HG03108 (cell line): ENCODE measurements at regions not wholly inside any gene's neighbourhood (a gene's known extent, or its start where the extent isn't known, plus 50 kb on each side); places are given as distances from the start of the nearest gene placed in this dataset.
"Not testable (repeated sequence)": the region's sequence is repeated elsewhere in the genome, so short reads cannot be mapped to it uniquely, and the experiment has no call there.

ENCODE experiments used
- ATAC-seq: cut with Tn5 transposase; IDR thresholded peaks from one replicate; pipeline ENCODE4 v1.9.1; 2021; ENCODE audit warnings: moderate library complexity; ENCODE audit not compliant: unreplicated experiment

DNA sequence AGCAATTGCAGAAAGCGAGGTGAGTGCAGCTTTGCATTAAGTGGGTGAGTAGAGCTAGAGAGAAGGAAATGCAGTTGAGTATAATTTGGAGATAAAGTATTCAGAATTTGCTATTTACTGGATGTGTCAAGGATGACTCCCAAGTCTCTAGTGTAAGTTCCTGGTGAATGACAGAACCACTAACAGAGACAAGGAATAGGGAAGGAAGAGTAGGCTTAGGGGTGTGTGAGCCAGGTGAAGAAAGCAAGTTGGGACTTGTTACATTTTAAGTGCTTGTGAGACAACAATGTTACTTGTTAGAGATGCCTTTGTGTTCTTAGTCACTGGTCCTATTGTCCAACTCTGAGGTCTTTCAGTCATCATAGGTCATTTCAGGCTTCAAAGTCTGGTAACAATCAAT is 70.8 kb downstream of the TBC1D26 start:
- ATAC-seq: not testable (repeated sequence)

DNA sequence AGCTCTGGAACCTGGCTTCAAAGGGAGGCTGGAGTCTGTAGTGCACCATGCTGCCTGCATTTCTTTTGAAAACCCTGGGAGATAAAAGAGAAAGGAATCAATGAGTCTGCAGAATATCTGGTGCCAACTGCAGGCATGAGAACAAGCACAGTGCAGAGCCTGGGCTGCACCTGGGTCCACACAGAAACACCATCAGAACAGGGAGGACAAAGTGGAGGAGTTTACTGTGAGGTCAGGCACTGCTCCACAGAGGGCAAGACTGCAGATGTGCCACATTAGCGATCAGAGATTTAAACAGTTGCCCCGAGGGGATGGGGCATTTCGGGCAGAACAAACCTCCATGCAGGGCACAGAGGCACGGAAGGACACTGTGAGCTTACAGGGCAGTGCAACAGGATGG is 74.7 kb downstream of the TBC1D26 start:
- ATAC-seq: not testable (repeated sequence)

DNA sequence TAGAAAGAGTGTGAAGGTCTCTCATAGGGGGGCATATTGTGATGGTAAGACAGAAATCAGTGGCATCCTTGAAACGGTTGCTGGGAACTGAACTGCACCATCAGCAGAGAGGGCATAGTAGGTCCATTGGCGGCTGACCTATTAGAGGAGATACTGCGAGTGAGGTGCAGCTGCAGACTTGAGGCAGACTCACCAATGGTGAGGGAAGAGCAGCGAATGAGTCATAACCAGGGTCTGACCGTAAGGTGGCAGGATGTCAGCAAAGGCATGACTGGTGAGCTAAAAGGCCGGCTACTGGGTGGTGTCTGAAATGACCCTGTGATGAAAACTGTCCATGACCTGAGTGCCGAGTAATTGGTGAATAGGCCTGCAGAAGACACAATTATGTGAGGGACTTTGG is 81.3 kb downstream of the TBC1D26 start:
- ATAC-seq: not testable (repeated sequence)

DNA sequence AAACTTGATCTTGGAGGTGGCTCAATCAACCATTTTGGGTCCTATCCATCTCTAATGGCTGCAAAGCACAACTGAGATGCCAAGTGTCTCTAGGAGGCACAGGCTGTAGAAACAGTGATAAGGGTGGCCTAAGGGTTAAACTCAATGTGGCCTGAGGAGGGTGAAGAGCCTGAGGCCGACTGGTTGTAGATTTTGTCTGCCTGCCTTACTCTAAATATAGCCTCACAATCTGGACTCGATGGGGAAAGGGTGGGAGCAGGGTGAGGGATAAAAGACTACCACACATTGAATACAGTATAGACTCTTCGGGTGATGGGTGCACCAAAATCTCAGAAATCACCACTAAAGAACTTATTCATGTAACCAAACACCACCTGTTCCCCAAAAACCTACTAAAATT is 81.9 kb downstream of the TBC1D26 start:
- not testable (repeated sequence) for ATAC-seq

DNA sequence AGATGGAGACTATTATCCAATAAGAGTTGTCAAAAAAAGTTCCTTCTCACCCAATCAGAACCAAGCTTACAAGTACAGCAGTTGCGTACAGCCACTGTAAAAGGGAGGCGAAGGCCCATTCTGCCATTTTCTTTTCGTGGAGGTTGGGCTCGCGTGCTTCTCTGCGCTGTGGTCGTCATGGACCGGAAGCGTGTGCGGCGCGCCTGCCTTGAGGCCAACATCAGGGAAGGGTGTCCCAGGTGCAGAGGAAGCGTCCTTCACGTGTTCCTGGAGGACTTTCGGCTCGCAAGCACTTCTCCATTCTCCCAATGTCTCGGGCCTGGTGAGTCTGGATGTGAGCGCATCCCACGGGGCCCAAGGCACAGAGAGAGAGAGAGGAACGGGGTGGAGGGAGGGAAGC is 85.8 kb downstream of the TBC1D26 start:
- ATAC-seq: not testable (repeated sequence)

DNA sequence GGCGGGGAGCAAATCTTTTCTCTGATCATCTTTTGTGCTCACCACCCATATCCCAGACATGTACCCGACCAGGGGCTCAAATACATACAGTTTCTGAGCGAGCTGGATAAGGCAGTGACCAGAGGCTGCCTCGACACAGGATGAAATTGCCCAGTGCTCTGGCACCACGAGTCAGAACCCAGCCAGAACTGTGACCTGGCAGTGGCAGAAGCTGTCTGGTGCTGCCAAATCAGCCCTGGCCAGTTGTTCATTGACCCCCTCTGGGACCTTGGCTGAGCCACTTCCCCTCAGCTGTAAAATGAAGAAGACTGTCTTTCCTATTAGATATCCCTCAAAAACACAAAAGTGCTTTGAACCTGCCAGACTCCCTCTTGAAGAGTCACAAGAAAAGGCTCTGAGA is 90.2 kb downstream of the TBC1D26 start:
- not testable (repeated sequence) for ATAC-seq

DNA sequence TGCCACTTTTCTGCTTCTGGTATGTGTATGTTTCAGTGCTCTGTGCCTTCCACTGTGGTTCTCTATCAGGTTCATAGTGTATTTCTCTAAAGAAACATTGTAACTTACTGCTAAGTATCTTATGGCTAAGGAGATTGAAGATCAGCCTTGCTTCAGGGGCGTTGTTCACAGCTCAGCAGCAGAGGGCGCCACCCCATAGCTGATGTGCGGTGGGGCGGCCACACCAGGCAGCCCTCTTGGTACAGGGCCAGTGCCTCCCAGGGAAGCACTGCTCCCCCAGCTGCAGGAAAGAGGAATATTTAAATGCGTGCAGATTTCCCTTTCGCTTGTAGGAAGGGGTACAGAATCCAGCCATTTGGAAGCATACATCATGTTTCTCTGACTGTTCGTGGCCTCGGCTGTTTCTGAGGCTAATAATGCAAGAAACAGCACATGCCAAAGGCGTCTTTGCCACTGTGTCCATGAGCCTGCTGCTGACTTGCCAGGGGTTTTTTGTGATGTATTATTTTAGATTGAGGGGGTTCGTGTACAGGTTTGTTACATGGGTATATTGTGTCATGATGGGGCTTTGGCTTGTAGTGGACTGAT is 96.7 kb downstream of the TBC1D26 start:
- peak; percentile 34 for ATAC-seq

DNA sequence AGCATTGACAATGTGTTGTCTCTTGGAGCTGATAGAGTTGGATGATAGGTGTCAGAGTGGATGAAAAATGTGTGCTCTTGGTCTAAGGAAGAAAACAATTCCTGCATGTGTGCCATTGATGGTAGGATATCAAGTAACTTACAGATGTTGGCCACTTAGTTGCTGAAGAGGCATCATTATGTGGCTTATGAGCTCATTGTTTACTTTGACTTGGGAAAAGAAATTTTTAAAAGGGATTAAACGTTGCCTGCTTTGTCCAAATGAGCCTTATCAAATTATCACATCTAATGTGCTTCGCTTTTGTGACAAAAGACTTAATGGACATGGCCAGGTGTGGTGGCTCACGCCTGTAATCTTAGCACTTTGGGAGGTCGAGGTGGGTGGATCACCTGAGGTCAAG is 98.1 kb downstream of the TBC1D26 start:
- ATAC-seq: not testable (repeated sequence)

DNA sequence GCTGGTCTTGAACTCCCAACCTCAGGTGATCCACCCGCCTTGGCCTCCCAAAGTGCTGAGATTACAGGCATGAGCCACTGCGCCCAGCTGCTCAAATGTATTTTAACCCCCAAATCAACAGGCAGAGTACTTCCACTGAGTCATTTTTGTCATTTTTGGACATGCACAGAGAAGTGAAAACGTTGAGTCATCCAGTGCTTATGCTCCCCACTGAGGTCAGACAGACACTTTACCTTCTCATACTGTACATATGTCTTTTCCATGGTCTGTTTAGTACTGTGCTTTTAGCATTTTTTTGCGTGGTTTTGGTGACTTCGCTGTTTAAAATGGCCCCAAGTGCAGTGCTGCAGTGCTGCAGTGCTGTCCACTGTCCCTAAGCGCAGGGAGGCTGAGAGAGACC is 99.1 kb downstream of the TBC1D26 start:
- peak; percentile 91 for ATAC-seq

DNA sequence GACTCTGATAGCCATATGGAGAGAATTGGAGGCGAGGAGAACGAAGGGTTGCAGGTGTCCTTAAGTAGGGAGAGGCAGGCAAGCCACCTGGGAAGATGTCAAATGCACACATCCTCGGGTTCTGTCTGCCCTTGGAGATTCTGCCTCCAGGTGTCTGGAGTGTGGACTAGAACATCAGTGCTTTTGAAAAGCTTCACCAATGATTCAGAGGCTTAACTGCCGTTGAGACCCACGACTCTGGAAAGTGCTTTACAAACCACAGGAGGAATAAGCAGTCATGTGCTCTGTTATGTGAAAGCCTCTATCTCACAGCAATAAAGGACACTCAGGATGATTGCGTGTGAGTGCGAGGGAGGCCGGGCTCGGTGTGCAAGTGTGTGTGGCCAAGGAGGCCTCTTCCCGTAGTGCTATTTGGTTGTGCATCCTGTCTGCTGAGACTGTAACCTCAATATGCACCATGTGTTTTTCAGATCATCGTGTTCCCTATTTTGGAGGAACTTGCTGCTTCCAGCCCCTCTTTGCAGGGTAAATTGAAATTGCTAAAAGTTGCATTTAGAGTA is 100.9 kb downstream of the TBC1D26 start:
- ATAC-seq: not testable (repeated sequence)

DNA sequence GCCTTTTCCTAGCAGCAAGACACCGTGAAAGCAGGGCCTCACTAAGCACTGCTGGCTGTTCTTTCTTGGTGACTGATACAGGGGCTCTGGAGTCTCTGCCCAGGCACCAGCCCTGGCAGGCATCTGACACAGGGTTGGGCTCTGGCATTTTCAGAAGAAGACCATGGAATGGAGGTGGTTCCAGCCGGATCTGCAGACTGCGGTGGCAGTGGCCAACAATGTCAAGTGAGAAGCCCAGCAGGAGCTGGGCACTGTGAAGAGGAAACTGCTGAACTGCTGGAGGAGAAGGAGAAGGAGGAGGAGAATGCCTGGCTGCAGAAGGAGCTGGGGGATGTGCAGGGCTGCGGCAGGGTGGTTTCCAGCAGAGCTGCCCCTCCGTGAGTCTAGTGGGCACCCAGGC is 101.8 kb downstream of the TBC1D26 start:
- not testable (repeated sequence) for ATAC-seq

DNA sequence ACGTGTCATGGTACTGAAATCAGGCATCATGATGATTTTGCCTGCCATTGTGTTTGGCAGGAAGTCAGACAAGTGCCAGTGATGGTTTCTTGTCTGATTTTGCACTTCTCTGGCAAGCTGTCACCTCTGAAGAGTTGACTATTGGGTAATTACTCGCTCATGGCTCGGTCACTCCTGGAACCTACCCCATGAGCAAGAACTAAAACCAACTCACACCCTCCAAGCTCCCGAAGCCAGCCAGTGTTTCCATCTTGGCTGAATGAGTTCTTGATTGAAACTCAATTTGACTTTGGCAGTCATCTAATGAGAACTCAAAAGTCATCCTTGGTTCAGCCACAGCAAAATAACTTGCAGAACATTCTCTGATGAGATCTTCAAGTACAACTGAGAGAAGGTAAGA is 103.4 kb downstream of the TBC1D26 start:
- ATAC-seq: not testable (repeated sequence)

DNA sequence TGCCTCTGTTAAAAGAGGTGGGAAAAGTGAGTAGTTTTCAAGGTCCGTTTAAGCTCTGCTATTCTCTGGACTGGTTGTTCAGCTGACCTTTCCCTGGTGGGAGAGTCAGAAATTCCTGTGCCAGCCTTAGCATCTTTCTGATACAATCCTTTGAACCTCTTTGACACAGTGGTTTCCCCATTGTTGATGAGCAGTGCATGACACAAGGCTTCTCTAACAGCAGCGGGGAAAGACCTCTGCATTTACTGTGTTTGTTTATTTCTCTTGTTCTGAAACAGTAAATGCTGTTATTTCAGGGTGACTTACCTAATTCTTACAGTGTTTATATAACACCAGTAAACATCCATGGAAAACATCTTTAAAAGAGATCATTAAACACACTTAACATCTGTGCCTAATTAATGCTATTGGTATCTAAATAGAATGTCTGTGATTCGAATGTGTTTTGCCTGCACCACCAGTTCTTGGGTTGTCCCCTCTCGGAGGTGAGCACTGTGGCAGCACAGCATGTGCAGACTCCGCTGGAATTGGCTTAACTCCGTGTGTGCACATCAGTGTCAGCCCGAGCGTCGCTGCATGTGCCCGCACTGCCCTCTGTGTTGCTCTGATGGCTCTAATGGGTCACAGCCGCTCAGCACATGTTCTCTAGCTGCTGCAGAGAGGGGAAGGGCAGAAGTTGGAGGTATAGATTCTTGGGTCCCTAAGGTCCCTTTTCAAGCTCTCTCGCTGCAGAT is 104.3 kb downstream of the TBC1D26 start:
- not testable (repeated sequence) for ATAC-seq

DNA sequence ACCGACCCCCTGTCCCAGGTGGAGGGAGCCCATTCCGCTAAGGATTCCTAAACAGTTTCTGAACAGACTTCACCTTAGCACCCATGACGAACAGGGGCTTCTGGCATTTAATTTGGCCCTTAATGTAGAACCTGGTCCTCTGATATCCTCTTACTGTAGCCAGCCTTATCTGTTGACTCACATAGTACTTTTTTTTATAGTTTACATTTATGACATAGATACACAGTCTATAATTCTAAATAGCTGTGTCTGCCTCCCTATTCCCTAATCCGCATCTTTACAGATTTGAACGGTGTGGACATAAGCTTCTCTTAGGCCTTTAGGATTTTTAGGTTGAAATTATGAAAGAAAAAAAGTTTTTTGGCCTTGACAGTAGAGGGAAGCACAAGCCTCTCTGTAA is 104.9 kb downstream of the TBC1D26 start:
- ATAC-seq: not testable (repeated sequence)

DNA sequence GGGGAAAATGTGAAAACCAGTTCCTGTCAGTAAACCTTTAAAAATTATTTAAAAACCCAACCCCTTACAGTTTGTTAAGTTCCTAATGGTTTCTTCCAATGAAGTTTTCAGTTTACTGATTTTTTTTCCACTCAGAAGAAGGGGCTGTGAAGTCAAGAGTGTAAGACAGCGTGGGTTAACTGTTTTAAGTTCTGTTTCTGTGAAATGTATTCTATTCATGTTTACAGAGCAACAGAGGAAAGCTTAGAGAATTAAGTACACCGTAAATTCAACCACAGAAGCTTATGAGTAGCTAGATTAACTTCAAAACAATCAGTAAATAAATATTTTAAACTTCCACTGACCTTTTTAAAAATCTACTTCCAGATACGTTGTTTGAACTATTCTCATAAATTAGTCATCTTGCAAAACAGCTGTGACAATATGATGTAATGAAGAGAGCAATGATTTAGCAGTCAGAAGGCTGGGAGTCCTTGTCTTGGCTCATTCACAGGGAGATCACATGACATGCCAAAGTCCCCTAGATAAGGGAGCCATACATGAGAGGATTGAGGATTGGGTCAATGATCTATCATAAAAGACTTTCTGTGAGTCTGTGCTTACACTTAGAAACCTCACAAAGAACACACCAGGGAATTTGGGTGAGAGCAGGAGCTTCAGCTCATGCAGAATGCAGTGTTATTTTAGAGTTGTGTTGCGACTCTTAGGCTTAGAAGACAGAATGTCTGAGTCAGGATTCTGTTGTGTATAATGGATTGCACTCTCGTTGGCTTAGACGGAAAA is 97.3 kb upstream of the ADORA2B start:
- not testable (repeated sequence) for ATAC-seq

DNA sequence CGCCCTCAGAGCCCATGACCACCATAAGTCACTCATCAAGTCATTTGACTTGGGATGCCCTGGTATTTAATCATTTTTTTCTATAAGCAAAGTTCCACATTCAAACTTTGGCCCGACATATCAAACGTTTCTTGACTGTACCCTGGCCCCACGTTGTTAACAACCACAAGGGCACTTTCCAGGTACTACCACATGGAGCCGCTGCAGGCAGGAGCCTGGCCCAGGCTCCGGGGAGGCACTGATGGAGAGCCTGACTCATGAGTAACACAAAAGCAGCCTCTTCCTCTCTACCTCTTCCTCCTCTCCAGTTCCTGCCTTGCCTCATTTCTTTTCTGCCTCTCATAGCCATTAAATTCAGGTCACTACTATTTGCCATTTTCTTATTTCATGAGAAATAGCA is 95.9 kb upstream of the ADORA2B start:
- not testable (repeated sequence) for ATAC-seq

DNA sequence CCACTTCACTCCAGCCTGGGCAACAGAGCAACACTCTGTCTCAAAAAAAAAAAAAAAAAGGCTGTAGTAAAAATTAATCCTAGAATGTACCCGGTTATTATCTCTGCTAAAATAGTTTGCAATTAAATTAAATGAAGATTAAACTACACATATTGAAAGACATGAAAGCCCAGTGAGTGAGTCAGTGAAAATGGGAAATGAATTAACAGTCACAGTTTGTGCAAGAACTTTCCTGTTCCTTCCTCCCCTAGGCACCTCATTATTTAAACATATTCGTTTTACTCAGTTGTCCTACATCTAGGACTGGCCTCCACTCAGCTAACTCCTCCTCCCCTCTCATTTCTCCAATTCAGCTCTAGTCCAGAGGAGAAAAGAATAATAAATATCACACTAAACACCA is 94.9 kb upstream of the ADORA2B start:
- not testable (repeated sequence) for ATAC-seq

DNA sequence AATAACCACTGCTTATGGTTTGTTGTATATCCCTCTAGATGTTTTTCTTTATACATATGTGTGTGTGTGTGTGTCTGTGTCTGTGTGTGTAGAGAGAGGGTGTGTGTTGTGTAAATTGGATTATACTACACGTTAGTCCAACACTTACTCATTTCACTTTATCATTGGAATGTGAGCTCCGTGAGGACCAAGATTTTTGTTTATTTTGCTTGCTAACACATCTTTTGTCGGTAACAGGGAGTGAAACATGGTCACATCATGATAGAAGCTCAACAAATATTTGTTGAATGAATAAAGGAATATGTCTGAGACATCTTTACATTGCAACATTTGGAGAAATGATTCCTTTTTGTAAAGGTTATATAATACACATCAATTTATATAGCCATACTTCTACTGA is 94.2 kb upstream of the ADORA2B start:
- ATAC-seq: not testable (repeated sequence)

DNA sequence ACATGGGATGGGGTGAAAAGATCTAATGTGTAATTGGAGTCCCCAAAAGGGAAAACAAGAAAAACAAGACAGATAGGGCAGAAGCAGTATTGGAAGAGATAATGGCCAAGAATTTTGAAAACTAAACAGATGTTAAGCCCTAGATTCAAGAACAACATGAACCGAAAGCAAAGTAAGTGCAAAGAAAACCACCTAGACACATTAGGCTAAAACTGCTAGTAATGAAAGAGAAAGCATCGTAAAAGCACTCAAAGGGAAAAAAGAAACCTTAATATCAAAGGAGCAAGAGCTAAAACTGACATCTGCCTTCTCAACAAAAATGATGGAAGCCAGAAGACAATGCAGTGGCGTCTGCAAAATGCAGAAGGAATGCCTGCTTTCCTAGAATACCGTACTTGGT is 92.1 kb upstream of the ADORA2B start:
- not testable (repeated sequence) for ATAC-seq

DNA sequence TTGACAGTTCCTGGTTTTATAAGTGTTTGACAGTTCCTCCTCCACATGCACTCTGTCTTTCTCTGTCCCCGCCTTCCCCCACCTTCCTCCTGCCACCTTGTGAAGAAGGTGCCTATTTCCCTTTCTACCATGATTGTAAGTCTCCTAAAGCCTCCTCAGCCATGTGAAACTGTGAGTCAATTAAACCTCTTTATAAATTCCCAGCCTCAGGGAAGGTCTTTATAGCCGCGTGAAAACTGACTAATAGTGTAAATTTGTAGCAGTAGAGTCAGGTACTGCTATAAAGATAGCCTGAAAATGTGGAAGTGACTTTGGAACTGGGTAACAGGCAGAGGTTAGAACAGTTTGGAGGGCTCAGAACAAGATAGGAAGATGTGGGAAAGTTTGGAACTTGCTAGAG is 88.7 kb upstream of the ADORA2B start:
- ATAC-seq: not testable (repeated sequence)

DNA sequence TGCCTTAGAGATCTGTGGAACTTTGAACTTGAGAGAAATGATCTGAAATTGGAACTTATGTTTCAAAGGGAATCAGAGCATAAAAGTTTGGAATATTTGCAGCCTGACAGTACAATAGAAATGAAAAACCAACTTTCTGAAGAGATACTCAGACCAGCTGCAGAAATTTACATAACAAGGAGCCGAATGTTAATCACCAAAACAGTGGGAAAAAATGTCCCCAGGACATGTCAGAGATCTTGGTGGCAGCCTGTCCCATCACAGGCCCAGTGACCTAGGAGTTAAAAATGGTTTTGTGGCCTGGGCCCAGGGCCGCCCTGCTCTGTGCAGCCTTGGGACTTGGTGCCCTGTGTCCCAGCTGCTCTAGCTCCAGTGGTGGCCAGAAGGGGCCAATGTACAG is 88.2 kb upstream of the ADORA2B start:
- not testable (repeated sequence) for ATAC-seq
